HEK293 (cell line): ENCODE measurements at regions not wholly inside any gene's neighbourhood (a gene's known extent, or its start where the extent isn't known, plus 50 kb on each side); places are given as distances from the start of the nearest gene placed in this dataset.
A peak's percentile ranks its signal among the peaks of the same experiment; 100 is the strongest.

Source experiments
- ATF2 ChIP-seq: fragments of 450-650 bp; formaldehyde crosslinking; IDR thresholded peaks from 2 replicates; pipeline ENCODE4 v1.5.1; 2016; ENCODE audit warnings: missing biosample characterization, missing genetic modification characterization, low read depth
- FEZF1 ChIP-seq: fragments of 450-650 bp; formaldehyde crosslinking; IDR thresholded peaks from 2 replicates; pipeline ENCODE4 v1.5.1; 2016; ENCODE audit warnings: missing biosample characterization, missing genetic modification characterization
- HIC1 ChIP-seq: fragments of 450-650 bp; formaldehyde crosslinking; IDR thresholded peaks from 2 replicates; pipeline ENCODE4 v1.5.1; 2016; ENCODE audit warnings: missing biosample characterization, missing genetic modification characterization
- HOXA7 ChIP-seq: sonication (generic); formaldehyde crosslinking; IDR thresholded peaks from 2 replicates; pipeline ENCODE4 v1.8.1; 2022; ENCODE audit warnings: missing genetic modification reagents, borderline replicate concordance
- PRDM6 ChIP-seq: fragments of 450-650 bp; formaldehyde crosslinking; IDR thresholded peaks from 2 replicates; pipeline ENCODE4 v1.5.1; 2017; ENCODE audit warnings: missing biosample characterization, missing genetic modification characterization
- SALL2 ChIP-seq: fragments of 450-650 bp; formaldehyde crosslinking; IDR thresholded peaks from 2 replicates; pipeline ENCODE4 v1.5.0; 2017; ENCODE audit warnings: missing biosample characterization, mild to moderate bottlenecking, missing genetic modification characterization, borderline replicate concordance
- ZNF169 ChIP-seq: fragments of 450-650 bp; formaldehyde crosslinking; IDR thresholded peaks from 2 replicates; pipeline ENCODE4 v1.5.1; 2016; ENCODE audit warnings: missing biosample characterization, missing genetic modification characterization
- ZNF19 ChIP-seq: fragments of 450-650 bp; formaldehyde crosslinking; IDR thresholded peaks from 2 replicates; pipeline ENCODE4; 2016; ENCODE audit warnings: missing biosample characterization, missing genetic modification characterization, low read depth
- ZNF221 ChIP-seq: fragments of 450-650 bp; formaldehyde crosslinking; IDR thresholded peaks from 2 replicates; pipeline ENCODE4 v1.5.1; 2017; ENCODE audit warnings: missing biosample characterization, missing genetic modification characterization, borderline replicate concordance
- ZNF23 ChIP-seq: fragments of 450-650 bp; formaldehyde crosslinking; IDR thresholded peaks from 2 replicates; pipeline ENCODE4 v1.5.1; 2016; ENCODE audit warnings: missing biosample characterization, missing genetic modification characterization, borderline replicate concordance
- ZNF302 ChIP-seq: fragments of 450-650 bp; formaldehyde crosslinking; IDR thresholded peaks from 2 replicates; pipeline ENCODE4 v1.5.1; 2016; ENCODE audit warnings: missing biosample characterization, missing genetic modification characterization, low read depth
- ZNF324 ChIP-seq: fragments of 450-650 bp; formaldehyde crosslinking; IDR thresholded peaks from 2 replicates; pipeline ENCODE4 v1.5.1; 2016; ENCODE audit warnings: missing biosample characterization, missing genetic modification characterization
- ZNF37A ChIP-seq: fragments of 450-650 bp; IDR thresholded peaks from 2 replicates; pipeline ENCODE4 v1.5.1; 2018; ENCODE audit warnings: missing biosample characterization, missing genetic modification characterization
- ZNF391 ChIP-seq: fragments of 450-650 bp; formaldehyde crosslinking; IDR thresholded peaks from 2 replicates; pipeline ENCODE4 v1.5.1; 2016; ENCODE audit warnings: low read depth, missing biosample characterization, missing genetic modification characterization, borderline replicate concordance
- ZNF416 ChIP-seq: fragments of 450-650 bp; formaldehyde crosslinking; IDR thresholded peaks from 2 replicates; pipeline ENCODE4 v1.5.1; 2016; ENCODE audit warnings: missing biosample characterization, missing genetic modification characterization
- ZNF510 ChIP-seq: fragments of 450-650 bp; formaldehyde crosslinking; IDR thresholded peaks from 2 replicates; pipeline ENCODE4 v1.5.1; 2018; ENCODE audit warnings: mild to moderate bottlenecking, missing genetic modification characterization, missing biosample characterization; ENCODE audit not compliant: insufficient replicate concordance
- ZNF514 ChIP-seq: fragments of 450-650 bp; formaldehyde crosslinking; IDR thresholded peaks from 2 replicates; pipeline ENCODE4 v1.5.1; 2016; ENCODE audit warnings: missing biosample characterization, missing genetic modification characterization
- ZNF585B ChIP-seq: fragments of 450-650 bp; formaldehyde crosslinking; IDR thresholded peaks from 2 replicates; pipeline ENCODE4 v1.5.1; 2016; ENCODE audit warnings: missing biosample characterization, missing genetic modification characterization
- ZNF596 ChIP-seq: fragments of 450-650 bp; IDR thresholded peaks from 2 replicates; pipeline ENCODE4 v1.5.0; 2018; ENCODE audit warnings: missing biosample characterization, mild to moderate bottlenecking, missing genetic modification characterization, moderate library complexity
- ZNF621 ChIP-seq: fragments of 450-650 bp; formaldehyde crosslinking; IDR thresholded peaks from 2 replicates; pipeline ENCODE4 v1.5.1; 2017; ENCODE audit warnings: missing biosample characterization, missing genetic modification characterization
- ZNF639 ChIP-seq: fragments of 450-650 bp; formaldehyde crosslinking; IDR thresholded peaks from 2 replicates; pipeline ENCODE4 v1.5.1; 2016; ENCODE audit warnings: missing biosample characterization, missing genetic modification characterization
- ZNF701 ChIP-seq: fragments of 450-650 bp; formaldehyde crosslinking; IDR thresholded peaks from 2 replicates; pipeline ENCODE4 v1.5.1; 2016; ENCODE audit warnings: missing biosample characterization, missing genetic modification characterization
- ZNF785 ChIP-seq: fragments of 450-650 bp; formaldehyde crosslinking; IDR thresholded peaks from 2 replicates; pipeline ENCODE4 v1.5.1; 2016; ENCODE audit warnings: missing biosample characterization, missing genetic modification characterization
- ZNF830 ChIP-seq: fragments of 450-650 bp; IDR thresholded peaks from 2 replicates; pipeline ENCODE4 v1.5.0; 2018; ENCODE audit warnings: missing biosample characterization, missing genetic modification characterization, low read depth, mild to moderate bottlenecking, moderate library complexity
- TF ChIP-seq, protein P1 (sequence below): fragments of 450-650 bp; formaldehyde crosslinking; IDR thresholded peaks from 2 replicates; pipeline ENCODE4 v1.5.1; 2016; ENCODE audit warnings: missing biosample characterization, missing genetic modification characterization
- TF ChIP-seq, protein P2 (sequence below): fragments of 450-650 bp; formaldehyde crosslinking; IDR thresholded peaks from 2 replicates; pipeline ENCODE4 v1.5.1; 2016; ENCODE audit warnings: missing biosample characterization, missing genetic modification characterization
- TF ChIP-seq, protein P3 (sequence below): fragments of 450-650 bp; formaldehyde crosslinking; IDR thresholded peaks from 2 replicates; pipeline ENCODE4 v1.5.1; 2016; ENCODE audit warnings: missing biosample characterization, missing genetic modification characterization
- TF ChIP-seq, protein P4 (sequence below): fragments of 450-650 bp; formaldehyde crosslinking; IDR thresholded peaks from 2 replicates; pipeline ENCODE4 v1.5.1; 2016; ENCODE audit warnings: missing biosample characterization, missing genetic modification characterization

- TF ChIP-seq, protein P1, sequence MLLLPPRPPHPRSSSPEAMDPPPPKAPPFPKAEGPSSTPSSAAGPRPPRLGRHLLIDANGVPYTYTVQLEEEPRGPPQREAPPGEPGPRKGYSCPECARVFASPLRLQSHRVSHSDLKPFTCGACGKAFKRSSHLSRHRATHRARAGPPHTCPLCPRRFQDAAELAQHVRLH = no peak
- TF ChIP-seq ZNF701 (tag by site-specific recombination) = no peak
- TF ChIP-seq ZNF416 (tag by site-specific recombination) = no peak
- TF ChIP-seq HOXA7 (CRISPR knock-in tag) = no peak
- TF ChIP-seq, protein P2, sequence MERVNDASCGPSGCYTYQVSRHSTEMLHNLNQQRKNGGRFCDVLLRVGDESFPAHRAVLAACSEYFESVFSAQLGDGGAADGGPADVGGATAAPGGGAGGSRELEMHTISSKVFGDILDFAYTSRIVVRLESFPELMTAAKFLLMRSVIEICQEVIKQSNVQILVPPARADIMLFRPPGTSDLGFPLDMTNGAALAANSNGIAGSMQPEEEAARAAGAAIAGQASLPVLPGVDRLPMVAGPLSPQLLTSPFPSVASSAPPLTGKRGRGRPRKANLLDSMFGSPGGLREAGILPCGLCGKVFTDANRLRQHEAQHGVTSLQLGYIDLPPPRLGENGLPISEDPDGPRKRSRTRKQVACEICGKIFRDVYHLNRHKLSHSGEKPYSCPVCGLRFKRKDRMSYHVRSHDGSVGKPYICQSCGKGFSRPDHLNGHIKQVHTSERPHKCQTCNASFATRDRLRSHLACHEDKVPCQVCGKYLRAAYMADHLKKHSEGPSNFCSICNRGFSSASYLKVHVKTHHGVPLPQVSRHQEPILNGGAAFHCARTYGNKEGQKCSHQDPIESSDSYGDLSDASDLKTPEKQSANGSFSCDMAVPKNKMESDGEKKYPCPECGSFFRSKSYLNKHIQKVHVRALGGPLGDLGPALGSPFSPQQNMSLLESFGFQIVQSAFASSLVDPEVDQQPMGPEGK (tag by site-specific recombination) = no peak
- no peak for TF ChIP-seq ZNF302 (tag by site-specific recombination)
- no peak for TF ChIP-seq ZNF585B (tag by site-specific recombination)
- no peak for TF ChIP-seq ZNF514
- no peak for TF ChIP-seq PRDM6 (tag by site-specific recombination)
- TF ChIP-seq HIC1 (tag by site-specific recombination) = no peak
- TF ChIP-seq, protein P3, sequence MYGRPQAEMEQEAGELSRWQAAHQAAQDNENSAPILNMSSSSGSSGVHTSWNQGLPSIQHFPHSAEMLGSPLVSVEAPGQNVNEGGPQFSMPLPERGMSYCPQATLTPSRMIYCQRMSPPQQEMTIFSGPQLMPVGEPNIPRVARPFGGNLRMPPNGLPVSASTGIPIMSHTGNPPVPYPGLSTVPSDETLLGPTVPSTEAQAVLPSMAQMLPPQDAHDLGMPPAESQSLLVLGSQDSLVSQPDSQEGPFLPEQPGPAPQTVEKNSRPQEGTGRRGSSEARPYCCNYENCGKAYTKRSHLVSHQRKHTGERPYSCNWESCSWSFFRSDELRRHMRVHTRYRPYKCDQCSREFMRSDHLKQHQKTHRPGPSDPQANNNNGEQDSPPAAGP = no peak
- no peak for TF ChIP-seq FEZF1 (tag by site-specific recombination)
- no peak for TF ChIP-seq ZNF596
- no peak for TF ChIP-seq ATF2 (tag by site-specific recombination)
- no peak for TF ChIP-seq ZNF510 (tag by site-specific recombination)
- TF ChIP-seq ZNF221 = no peak
- no peak for TF ChIP-seq ZNF37A
- no peak for TF ChIP-seq ZNF830 (tag by site-specific recombination)
- no peak for TF ChIP-seq ZNF639 (tag by site-specific recombination)
- TF ChIP-seq ZNF621 (tag by site-specific recombination) = no peak
- no peak for TF ChIP-seq ZNF169 (tag by site-specific recombination)
- no peak for TF ChIP-seq ZNF785 (tag by site-specific recombination)
- TF ChIP-seq SALL2 (tag by site-specific recombination) = no peak
- TF ChIP-seq, protein P4, sequence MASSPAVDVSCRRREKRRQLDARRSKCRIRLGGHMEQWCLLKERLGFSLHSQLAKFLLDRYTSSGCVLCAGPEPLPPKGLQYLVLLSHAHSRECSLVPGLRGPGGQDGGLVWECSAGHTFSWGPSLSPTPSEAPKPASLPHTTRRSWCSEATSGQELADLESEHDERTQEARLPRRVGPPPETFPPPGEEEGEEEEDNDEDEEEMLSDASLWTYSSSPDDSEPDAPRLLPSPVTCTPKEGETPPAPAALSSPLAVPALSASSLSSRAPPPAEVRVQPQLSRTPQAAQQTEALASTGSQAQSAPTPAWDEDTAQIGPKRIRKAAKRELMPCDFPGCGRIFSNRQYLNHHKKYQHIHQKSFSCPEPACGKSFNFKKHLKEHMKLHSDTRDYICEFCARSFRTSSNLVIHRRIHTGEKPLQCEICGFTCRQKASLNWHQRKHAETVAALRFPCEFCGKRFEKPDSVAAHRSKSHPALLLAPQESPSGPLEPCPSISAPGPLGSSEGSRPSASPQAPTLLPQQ (tag by site-specific recombination) = peak; percentile 77; the same call in 1 of the 2 replicates
- no peak for TF ChIP-seq ZNF23 (tag by site-specific recombination)
- no peak for TF ChIP-seq ZNF391
- TF ChIP-seq ZNF324 (tag by site-specific recombination) = no peak
- TF ChIP-seq ZNF19 = no peak
Observed at GRCh38 chr15:62344806-62345539, 179.9 kb upstream of the C2CD4B start (continued).
